HG03039 (cell line): ENCODE measurements at regions not wholly inside any gene's neighbourhood (a gene's known extent, or its start where the extent isn't known, plus 50 kb on each side); places are given as distances from the start of the nearest gene placed in this dataset.
"Not testable (repeated sequence)": the region's sequence is repeated elsewhere in the genome, so short reads cannot be mapped to it uniquely, and the experiment has no call there.

ENCODE experiments used
- ATAC-seq: cut with Tn5 transposase; IDR thresholded peaks from one replicate; pipeline ENCODE4 v1.9.1; 2021; ENCODE audit warnings: mild to moderate bottlenecking, moderate library complexity; ENCODE audit not compliant: unreplicated experiment

GRCh38 chr5:136629125-136629792 lies 263.9 kb upstream of the TRPC7 start:
- no peak for ATAC-seq

DNA sequence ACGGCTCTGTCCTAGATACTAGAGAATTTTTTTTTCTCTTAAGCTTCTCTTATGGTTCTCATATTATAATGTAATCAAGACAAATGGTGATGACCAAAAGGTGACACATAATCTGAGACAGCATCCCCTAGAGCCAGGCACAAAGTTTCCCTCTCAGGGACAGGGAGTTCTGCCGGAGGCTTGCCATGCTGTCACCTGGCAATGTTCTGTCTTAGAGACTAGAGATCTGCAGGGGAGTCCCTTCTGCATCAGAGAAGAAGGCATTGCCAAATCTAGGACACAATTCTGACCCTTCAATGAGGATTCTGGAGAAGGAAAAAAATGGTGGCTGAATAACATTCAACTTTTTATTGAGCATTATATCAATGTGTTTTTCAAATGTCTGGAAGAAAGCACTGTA lies 261.2 kb upstream of the TRPC7 start:
- no peak for ATAC-seq

- ATAC-seq: no peak
Measured at GRCh38 chr5:136622747-136623146, 257.4 kb upstream of the TRPC7 start.

- ATAC-seq: no peak
Measured at GRCh38 chr5:136621743-136622142, 256.4 kb upstream of the TRPC7 start.

DNA sequence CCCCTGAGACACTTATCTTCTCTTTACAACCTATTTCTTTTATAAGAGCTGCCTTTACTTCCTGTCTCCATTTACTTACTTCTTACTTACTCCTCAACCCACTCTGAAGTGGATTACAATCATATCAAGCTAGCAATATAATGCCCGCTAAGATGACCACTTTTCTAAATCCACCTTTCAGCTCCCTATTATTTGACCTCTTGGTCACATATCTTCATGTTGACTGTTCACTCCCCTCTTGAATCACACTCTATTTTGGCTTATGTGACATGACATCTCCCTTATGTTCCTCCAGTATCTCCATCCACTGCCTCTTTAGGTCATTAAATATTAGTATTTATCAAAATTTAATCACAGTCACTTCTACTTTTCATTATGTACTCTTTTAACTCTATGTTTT lies 255.3 kb upstream of the TRPC7 start:
- ATAC-seq: no peak

GRCh38 chr5:136620016-136620419 lies 254.7 kb upstream of the TRPC7 start:
- ATAC-seq: no peak

DNA sequence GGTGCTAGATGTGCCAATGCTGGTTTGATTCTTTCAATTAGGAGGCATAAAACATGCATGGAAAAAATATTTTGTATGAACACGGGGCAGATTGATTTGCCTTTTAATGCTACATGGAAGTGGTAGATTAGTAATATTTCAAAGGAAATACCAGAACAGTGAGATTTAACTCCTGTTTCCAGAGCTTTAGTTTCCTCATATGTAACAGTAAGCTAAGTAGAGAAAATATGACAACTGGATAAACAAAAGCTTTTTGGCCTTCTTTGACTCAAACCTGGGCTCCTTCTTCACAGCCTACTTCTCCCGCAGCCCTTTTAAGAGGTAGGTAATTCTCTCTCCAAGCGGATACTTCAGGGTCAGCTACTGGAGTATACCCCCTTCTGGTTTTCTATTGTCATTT lies 254.2 kb upstream of the TRPC7 start:
- ATAC-seq: no peak

DNA sequence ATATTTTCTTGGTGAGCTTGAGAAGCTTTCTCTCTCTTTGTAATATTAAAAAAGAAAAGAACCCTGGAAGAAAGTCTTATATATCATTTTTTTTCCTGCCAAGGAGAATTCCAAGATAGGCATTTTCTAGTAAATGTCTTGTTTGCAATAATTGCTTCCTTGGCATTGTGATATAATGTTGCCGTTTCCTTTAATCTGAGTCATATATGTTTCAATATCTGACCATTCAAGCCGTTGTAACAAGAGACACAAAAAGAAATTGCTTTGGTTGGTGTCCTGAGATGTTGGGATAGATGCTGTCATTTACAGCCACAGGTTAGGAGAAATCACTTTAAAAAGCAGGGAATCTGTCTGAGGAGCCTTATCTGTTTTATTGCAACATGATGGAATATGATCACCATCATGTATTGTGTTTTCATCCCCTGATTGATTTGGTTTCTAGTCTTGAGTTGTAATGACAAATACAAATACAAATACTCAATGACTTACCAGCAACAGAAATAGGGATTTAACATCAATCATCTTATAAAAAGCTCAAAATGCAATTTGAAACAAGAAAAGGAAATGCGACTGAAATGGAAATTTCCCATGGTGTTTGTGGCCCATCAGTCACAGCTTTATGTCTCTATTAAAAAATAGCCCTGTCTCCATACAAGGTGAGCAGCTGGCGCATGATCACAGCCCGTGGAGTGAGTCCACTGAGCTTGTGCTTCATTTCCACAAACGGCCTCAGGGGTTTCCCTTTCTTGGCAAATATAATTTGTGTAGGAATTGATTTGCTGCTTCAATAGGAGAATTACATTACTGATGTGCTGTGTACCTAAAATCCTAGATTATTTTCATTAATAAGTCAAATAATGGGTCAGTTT lies 250.1 kb upstream of the TRPC7 start:
- ATAC-seq: no peak

DNA sequence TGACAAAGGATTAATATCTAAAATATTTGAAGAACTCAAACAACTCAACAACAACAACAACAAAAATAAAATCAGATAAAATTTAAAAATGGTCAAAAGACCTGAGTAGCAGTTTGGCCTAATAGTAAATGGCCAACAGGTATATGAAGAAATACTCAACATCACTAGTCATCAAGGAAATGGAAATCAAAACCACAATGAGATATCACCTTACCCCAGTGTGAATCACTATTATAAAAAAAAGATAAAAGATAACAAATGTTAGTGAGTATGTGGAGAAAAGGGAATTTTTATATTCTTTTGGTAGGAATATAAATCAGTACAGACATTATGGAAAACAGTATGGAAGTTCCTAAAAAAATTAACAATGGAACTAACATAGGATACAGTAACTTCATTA lies 247.9 kb upstream of the TRPC7 start:
- no peak for ATAC-seq

- ATAC-seq: no peak
Measured at GRCh38 chr5:136605638-136606037, 240.3 kb upstream of the TRPC7 start.

DNA sequence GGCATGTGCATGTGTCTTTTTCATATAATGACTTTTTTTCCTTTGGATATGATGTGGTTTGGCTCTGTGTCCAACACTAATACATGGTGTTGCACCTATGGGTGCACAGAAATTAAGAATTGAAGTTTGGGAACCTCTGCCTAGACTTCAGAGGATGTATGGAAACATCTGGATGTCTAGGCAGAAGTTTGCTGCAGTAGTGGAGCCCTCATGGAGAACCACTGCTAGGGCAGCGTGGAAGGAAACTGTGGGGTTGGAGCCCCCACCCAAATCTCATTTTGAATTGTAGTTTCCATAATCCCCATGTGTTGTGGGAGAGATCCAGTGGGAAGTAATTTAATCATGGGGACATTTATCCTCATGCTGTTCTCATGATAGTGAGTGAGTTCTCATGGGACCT lies 235.0 kb upstream of the TRPC7 start:
- ATAC-seq: no peak

GRCh38 chr5:136598802-136599404 lies 233.6 kb upstream of the TRPC7 start:
- ATAC-seq: no peak

DNA sequence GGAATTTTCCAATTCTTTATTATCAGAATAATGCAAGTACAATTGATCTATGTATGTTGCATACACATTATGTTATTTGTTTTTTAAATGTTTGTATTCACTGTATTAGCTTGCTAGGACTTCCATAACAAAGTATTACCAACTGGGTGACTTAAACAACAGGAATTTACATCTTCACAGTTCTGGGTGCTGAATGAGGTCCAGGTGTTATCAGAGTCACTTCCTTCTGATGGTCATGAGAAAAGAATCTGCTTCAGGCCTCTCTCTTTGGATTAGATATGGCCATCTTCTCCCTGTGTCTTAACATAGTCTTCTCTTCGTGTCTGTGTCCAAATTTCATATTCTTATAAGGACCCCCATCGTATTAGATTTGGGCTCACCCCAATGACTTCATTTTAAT lies 229.1 kb upstream of the TRPC7 start:
- no peak for ATAC-seq

- ATAC-seq: no peak
Measured at GRCh38 chr5:136590581-136590980, 225.2 kb upstream of the TRPC7 start.

GRCh38 chr5:136586196-136586595 lies 220.9 kb upstream of the TRPC7 start:
- no peak for ATAC-seq

- no peak for ATAC-seq
Measured at GRCh38 chr5:136584474-136584873, 219.1 kb upstream of the TRPC7 start.

DNA sequence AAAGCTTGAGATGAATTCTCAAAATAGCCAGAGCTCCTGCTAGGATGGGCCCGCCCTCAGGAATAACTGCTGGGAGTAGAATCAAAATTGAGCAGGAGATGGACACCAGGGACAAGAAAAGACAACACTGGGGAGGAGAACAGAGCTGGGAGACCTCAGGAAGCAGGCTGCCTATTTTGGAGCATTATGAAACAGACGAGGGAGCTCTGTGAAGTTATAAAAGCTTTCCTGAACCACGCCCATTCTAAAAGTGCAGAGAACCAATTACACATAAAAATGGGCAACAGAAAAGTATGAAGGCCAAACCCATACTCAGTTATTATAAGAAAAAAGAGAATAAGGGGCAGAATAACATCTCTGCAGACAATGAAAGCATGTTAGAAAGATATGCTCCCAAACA lies 213.9 kb upstream of the TRPC7 start:
- ATAC-seq: no peak

DNA sequence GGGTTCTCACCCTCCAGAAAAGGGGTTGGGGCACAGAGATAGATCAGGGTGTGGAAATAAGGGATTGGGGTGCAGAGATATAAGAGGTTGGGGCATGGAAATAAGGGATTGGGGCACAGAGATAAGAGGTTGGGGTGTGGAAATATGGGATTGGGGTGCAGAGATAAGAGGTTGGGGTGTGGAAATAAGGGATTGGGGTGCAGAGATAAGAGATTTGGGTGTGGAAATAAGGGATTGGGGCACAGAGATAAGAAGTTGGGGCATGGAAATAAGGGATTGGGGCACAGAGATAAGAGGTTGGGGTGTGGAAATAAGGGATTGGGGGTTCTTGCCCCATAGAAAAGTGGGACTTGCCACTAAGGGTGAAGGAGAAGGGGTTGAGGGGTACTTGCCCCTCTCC lies 204.5 kb upstream of the TRPC7 start:
- not testable (repeated sequence) for ATAC-seq

DNA sequence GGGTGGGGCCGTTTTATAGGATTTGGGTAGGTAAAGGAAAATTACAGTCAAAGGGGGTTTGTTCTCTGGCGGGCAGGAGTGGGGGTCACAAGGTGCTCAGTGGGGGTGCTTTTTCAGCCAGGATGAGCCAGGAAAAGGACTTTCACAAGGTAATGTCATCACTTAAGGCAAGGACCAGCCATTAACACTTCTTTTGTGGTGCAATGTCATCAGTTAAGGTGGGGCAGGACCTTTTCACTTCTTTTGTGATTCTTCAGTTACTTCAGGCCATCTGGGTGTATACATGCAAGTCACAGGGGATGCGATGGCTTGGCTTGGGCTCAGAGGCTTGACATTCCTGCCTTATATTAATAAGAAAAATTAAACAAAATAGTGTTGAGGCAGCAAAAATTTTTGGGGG lies 200.1 kb upstream of the TRPC7 start:
- not testable (repeated sequence) for ATAC-seq

DNA sequence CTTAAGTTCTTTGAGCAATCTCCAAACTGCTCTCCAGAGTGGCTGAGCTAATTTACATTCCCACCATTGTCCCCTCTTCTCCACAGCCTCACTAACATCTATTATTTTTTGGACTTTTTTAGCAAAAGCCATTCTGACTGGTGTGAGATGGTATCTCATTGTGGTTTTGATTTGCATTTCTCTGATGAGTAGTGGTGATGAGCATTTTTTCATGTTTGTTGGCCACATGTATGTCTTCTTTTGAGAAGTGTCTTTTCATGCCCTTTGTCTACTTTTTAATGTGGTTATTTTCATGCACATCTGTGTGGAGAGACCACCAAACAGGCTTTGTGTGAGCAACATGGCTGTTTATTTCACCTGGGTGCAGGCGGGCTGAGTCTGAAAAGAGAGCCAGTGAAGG lies 199.7 kb upstream of the TRPC7 start:
- ATAC-seq: not testable (repeated sequence)

GRCh38 chr5:136564431-136564830 lies 199.1 kb upstream of the TRPC7 start:
- not testable (repeated sequence) for ATAC-seq

DNA sequence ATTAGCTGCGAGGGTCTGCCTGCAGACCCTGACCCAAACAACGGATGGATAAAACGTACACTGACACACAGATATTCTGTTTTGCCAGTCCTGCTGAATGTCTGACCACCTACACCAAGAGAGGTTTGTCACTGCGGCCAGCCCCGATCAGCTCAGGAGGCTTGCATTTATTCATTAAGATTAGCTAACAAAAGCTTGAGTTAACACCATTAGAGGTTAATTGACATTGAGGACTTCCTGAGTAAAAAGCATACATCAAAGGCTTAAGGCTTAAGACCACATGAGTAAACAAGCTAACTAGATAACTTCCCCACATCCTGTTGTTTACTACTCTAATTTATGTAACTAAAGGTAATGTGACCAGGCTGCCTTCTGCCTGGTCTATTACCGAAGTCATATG lies 198.1 kb upstream of the TRPC7 start:
- ATAC-seq: no peak
